GM12878 (cell line): ENCODE measurements at regions not wholly inside any gene's neighbourhood (a gene's known extent, or its start where the extent isn't known, plus 50 kb on each side); places are given as distances from the start of the nearest gene placed in this dataset.
A peak's percentile ranks its signal among the peaks of the same experiment; 100 is the strongest.

Source experiments
- ATAC-seq: fragments of 200-7000 bp; cut with Tn5 transposase; 3 replicates; pipeline ENCODE4 v1.9.1; 2020; ENCODE audit warnings: mild to moderate bottlenecking, moderate library complexity
- BruUV-seq: library from RNA; stranded (reverse); fragments of 400-500 nt; replicated peaks from 2 replicates; lab custom pipeline; 2021; lab: Mats Ljungman, UMichigan
- CTCF ChIA-PET: fragments of 300-600 bp; sonication (Branson Sonifier 250); formaldehyde crosslinking; extraction: SDS; loops from one replicate; lab custom pipeline; 2021; ENCODE audit warnings: inconsistent platforms; lab: Yijun Ruan, JAX
- POLR2A ChIA-PET: fragments of 350-600 bp; formaldehyde crosslinking; extraction: SDS; loops from one replicate; lab custom pipeline; 2021; ENCODE audit warnings: inconsistent platforms; lab: Charles Lee
- RAD21 ChIA-PET: fragments of 300-600 bp; sonication (Branson Sonifier 250); formaldehyde crosslinking; loops from one replicate; lab custom pipeline; 2023; ENCODE audit warnings: antibody characterized with exemption; ENCODE audit not compliant: unreplicated experiment; lab: Charles Lee
- SMC1A ChIA-PET: fragments of 300-600 bp; sonication (Branson Sonifier 250); formaldehyde crosslinking; loops from one replicate; lab custom pipeline; 2023; ENCODE audit not compliant: unreplicated experiment, uncharacterized antibody; lab: Charles Lee
- DNase-seq: peaks from one replicate; pipeline ENCODE4 v3.0.0-alpha.2; 2011; ENCODE audit warnings: low read depth, low spot score
- FAIRE-seq: peaks from 3 replicates; lab custom pipeline; 2011; peaks lifted over from hg19 to GRCh38; lab: Jason Lieb, UNC
- H2AFZ ChIP-seq: 2 replicates; pipeline ENCODE4 v1.6.0; 2011; ENCODE audit warnings: low read depth, low read length, control low read depth; ENCODE audit not compliant: control insufficient read depth
- H3K27ac ChIP-seq: 2 replicates; pipeline ENCODE4 v1.5.1; 2011; ENCODE audit warnings: control low read depth; ENCODE audit not compliant: control insufficient read depth, insufficient read depth
- H3K27me3 ChIP-seq, 2 experiments: replicated peaks in 1 of 2; 2 replicates each; pipeline versions ENCODE4 v1.6.0 to v1.6.1; 2011; ENCODE audit warnings: low read length in 1 of 2; ENCODE audit not compliant: control insufficient read depth in 2 of 2, insufficient read depth in 2 of 2
- H3K36me3 ChIP-seq, 2 experiments: 2 replicates each; pipeline ENCODE4 v1.5.1; 2011; ENCODE audit warnings: low read length in 1 of 2; ENCODE audit not compliant: control insufficient read depth in 2 of 2, insufficient read depth in 2 of 2
- H3K4me1 ChIP-seq: 2 replicates; pipeline ENCODE4 v1.6.1; 2011; ENCODE audit warnings: mild to moderate bottlenecking, low read length, moderate library complexity, mixed read lengths; ENCODE audit not compliant: control insufficient read depth, insufficient read depth
- H3K4me2 ChIP-seq: 2 replicates; pipeline ENCODE4 v1.6.0; 2011; ENCODE audit warnings: control low read depth; ENCODE audit not compliant: control insufficient read depth, insufficient read depth
- H3K4me3 ChIP-seq: fragments of 200-600 bp; sonication (generic); 2 replicates; pipeline ENCODE4 v1.5.1; 2016
- H3K79me2 ChIP-seq: 2 replicates; pipeline ENCODE4 v1.6.0; 2011; ENCODE audit warnings: low read length; ENCODE audit not compliant: control insufficient read depth, insufficient read depth
- H3K9ac ChIP-seq: 2 replicates; pipeline ENCODE4 v1.8.0; 2011; ENCODE audit warnings: low read length, control low read depth, mixed read lengths; ENCODE audit not compliant: control insufficient read depth, insufficient read depth
- H3K9me3 ChIP-seq: replicated peaks from 3 replicates; pipeline ENCODE4 v1.5.1; 2011; ENCODE audit warnings: mild to moderate bottlenecking, low read length; ENCODE audit not compliant: control insufficient read depth, insufficient read depth
- H4K20me1 ChIP-seq: 2 replicates; pipeline ENCODE4 v1.6.0; 2011; ENCODE audit not compliant: control insufficient read depth, insufficient read depth
- BMI1 ChIP-seq: fragments of 450-650 bp; IDR thresholded peaks from 2 replicates; pipeline ENCODE4 v1.6.1; 2016; ENCODE audit warnings: mild to moderate bottlenecking, moderate library complexity, borderline replicate concordance
- MEF2B ChIP-seq: fragments of 450-650 bp; IDR thresholded peaks from 2 replicates; pipeline ENCODE4 v1.6.1; 2018; ENCODE audit warnings: mild to moderate bottlenecking, moderate library complexity; ENCODE audit not compliant: partially characterized antibody, poor library complexity, severe bottlenecking
- PAX5 ChIP-seq: IDR thresholded peaks from 2 replicates; pipeline ENCODE4 v1.6.1; 2011; ENCODE audit warnings: low read depth, low read length, borderline replicate concordance
- RAD21 ChIP-seq: IDR thresholded peaks from 2 replicates; pipeline ENCODE4 v1.6.1; 2011; ENCODE audit warnings: mild to moderate bottlenecking, low read depth, low read length, moderate library complexity; ENCODE audit not compliant: insufficient read depth
- ZNF24 ChIP-seq: fragments of 450-650 bp; IDR thresholded peaks from 2 replicates; pipeline ENCODE4 v1.6.1; 2017; ENCODE audit warnings: antibody characterized with exemption, mild to moderate bottlenecking
- WGBS: methylation state at CpG from one replicate; pipeline ENCODE4 v1.1.6; 2016; ENCODE audit warnings: low lambda C conversion rate; ENCODE audit not compliant: insufficient replicate concordance, insufficient coverage; ENCODE audit errors: missing lambda C conversion rate; 5-methylcytosine and 5-hydroxymethylcytosine counted together
- in situ Hi-C: fragments of 300-500 bp; cut with MboI; formaldehyde crosslinking; loops from 9 replicates; pipeline ENCODE4 v1.14.3; 2018; ENCODE audit warnings: mixed read lengths
- intact Hi-C: fragments of 100-400 bp; cut with micrococcal nuclease; formaldehyde crosslinking; loops from one replicate; pipeline ENCODE4 v1.14.2; 2022; ENCODE audit not compliant: unreplicated experiment
- TF ChIP-seq, protein P1 (sequence below): fragments of 450-650 bp; IDR thresholded peaks from 2 replicates; pipeline ENCODE4 v1.6.1; 2017; ENCODE audit warnings: mild to moderate bottlenecking, moderate library complexity
- TF ChIP-seq, protein P2 (sequence below): IDR thresholded peaks from 2 replicates; pipeline ENCODE4 v1.6.1; 2011; ENCODE audit warnings: borderline replicate concordance, low read depth, mild to moderate bottlenecking, moderate library complexity, mixed read lengths, low read length; ENCODE audit not compliant: insufficient read depth; ENCODE audit errors: extremely low read length

DNA sequence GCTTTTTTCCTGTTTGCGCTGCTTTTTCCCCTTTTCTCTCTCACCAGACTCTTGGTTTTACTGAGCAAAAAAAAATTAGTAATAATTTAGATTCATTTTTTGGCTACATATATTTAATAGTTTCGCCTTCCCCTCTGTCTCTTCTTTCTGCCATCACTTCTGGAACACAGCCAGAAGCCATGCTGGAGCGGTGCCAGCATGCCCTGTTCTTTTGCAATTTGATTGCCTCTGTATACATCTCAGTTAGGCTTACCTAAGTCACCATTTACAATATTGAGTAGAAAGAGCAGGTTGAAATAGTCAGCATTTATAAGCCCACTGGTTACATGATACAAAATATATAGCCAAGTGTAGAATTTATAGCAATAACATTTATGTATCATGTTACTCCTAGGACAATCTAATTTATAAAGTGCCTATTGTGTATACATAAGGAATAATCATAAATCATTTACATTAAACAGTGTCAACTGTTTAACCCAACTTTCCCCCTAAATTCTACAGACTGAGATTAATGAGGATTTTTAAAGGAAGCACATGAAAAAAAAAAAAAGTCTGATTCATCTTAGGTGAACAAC lies 413.8 kb upstream of the SOX5 start (continued):
- TF ChIP-seq, protein P1, sequence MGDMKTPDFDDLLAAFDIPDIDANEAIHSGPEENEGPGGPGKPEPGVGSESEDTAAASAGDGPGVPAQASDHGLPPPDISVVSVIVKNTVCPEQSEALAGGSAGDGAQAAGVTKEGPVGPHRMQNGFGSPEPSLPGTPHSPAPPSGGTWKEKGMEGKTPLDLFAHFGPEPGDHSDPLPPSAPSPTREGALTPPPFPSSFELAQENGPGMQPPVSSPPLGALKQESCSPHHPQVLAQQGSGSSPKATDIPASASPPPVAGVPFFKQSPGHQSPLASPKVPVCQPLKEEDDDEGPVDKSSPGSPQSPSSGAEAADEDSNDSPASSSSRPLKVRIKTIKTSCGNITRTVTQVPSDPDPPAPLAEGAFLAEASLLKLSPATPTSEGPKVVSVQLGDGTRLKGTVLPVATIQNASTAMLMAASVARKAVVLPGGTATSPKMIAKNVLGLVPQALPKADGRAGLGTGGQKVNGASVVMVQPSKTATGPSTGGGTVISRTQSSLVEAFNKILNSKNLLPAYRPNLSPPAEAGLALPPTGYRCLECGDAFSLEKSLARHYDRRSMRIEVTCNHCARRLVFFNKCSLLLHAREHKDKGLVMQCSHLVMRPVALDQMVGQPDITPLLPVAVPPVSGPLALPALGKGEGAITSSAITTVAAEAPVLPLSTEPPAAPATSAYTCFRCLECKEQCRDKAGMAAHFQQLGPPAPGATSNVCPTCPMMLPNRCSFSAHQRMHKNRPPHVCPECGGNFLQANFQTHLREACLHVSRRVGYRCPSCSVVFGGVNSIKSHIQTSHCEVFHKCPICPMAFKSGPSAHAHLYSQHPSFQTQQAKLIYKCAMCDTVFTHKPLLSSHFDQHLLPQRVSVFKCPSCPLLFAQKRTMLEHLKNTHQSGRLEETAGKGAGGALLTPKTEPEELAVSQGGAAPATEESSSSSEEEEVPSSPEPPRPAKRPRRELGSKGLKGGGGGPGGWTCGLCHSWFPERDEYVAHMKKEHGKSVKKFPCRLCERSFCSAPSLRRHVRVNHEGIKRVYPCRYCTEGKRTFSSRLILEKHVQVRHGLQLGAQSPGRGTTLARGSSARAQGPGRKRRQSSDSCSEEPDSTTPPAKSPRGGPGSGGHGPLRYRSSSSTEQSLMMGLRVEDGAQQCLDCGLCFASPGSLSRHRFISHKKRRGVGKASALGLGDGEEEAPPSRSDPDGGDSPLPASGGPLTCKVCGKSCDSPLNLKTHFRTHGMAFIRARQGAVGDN, result no peak
- TF ChIP-seq ZNF24 (no peak), PAX5 (no peak), BMI1 (no peak)

DNA sequence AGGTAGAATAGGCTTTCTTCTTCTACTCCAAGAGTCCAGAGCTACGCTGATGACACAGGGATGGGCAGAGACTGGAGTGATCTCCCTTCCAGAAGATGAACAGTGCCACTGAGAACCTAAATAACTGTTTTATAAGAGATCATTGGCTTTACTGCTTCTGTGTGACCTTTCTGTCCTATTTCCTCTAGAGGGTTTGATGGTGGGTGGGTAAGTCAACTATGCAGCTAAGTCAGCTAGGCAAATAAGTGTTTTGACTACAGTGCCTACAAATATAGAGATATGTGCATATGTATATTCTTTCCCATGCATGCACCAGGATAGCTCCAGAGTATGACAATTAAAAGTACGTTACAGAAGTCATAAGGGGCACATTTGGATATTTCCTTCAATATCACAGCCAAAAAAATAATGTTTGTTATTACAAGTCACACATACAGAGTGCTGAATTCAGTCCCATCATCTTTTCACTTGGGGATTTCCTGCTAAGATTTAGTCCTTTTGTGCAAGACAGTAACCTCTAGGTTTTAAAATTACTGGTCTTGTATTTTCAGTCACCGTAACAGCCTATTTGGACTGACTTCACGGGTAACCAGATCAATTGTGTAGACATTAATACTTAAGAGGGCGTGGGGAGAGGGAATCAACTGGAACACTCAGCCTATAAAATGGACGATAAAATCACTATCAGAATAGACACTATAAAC lies 412.6 kb upstream of the SOX5 start:
- TF ChIP-seq RAD21, result no peak
- TF ChIP-seq MEF2B, result no peak
- TF ChIP-seq, protein P2, sequence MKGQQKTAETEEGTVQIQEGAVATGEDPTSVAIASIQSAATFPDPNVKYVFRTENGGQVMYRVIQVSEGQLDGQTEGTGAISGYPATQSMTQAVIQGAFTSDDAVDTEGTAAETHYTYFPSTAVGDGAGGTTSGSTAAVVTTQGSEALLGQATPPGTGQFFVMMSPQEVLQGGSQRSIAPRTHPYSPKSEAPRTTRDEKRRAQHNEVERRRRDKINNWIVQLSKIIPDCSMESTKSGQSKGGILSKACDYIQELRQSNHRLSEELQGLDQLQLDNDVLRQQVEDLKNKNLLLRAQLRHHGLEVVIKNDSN, result no peak
- TF ChIP-seq, all 136 proteins: peak for 0
- H3K79me2 ChIP-seq, result no peaks in the 10 kb centered on the region
- RAD21 ChIA-PET, result no interaction called here
- H3K9ac ChIP-seq, result no peak overlapping the region
- WGBS, result under 1% methylated on average over 6 of the region's 6 CpGs
- in situ Hi-C loops (no loop called here), intact Hi-C loops (loop anchor here (5.0 to 10.0 kb wide), 3 partner anchors 257 to 473 kb away; no protein-coding TSS in a partner anchor)
- BruUV-seq, result no TSS peak
- peaks cover 7% of the 10 kb centered on the region; the same call in 1 of the 2 replicates for H3K4me1 ChIP-seq
- peaks cover 0 to 6% of the 10 kb centered on the region in 2 experiments; a peak in 2 of 4 replicates for H3K27me3 ChIP-seq
- peak; percentile 48 for ATAC-seq
- H3K36me3 ChIP-seq, result no peaks in the 10 kb centered on the region
- CTCF ChIA-PET, result interaction anchor here (0.6 to 0.7 kb wide), 2 partner anchors 16 to 91 kb away, joined by 3 to 4 read pairs; no protein-coding TSS in a partner anchor
- H3K4me3 ChIP-seq, result no peak overlapping the region
- no peak overlapping the region for H2AFZ ChIP-seq
- no peak overlapping the region for H3K27ac ChIP-seq
- POLR2A ChIA-PET, result no interaction called here
- no peak for DNase-seq
- no peak for FAIRE-seq
- SMC1A ChIA-PET, result no interaction called here
- H3K4me2 ChIP-seq, result no peak overlapping the region
- H4K20me1 ChIP-seq, result no peaks in the 10 kb centered on the region
- no peaks in the 10 kb centered on the region; the same call in 2 of the 3 replicates for H3K9me3 ChIP-seq
